Activated T-helper 1 cell treated with anti-CD3 and anti-CD28 coated beads, Interleukin-12 subunit alpha, Interleukin-12 subunit beta, Interleukin-2, Interleukin-4 antibody, amounts not matched to agents 30 ng/mL and 10 ng/mL and 1 ng/mL, durations not matched to agents 14 hours and 24 hours and 36 hours (primary cell): ENCODE measurements at regions not wholly inside any gene's neighbourhood (a gene's known extent, or its start where the extent isn't known, plus 50 kb on each side); places are given as distances from the start of the nearest gene placed in this dataset.
"Not testable (repeated sequence)": the region's sequence is repeated elsewhere in the genome, so short reads cannot be mapped to it uniquely, and the experiment has no call there.

Experiments
- DNase-seq: peaks from one replicate; pipeline ENCODE4 v3.0.0; 2021; ENCODE audit warnings: low spot score
- H3K27ac Mint-ChIP-seq: one replicate; pipeline ENCODE4 v1.8.0; 2021; ENCODE audit warnings: mild to moderate bottlenecking, mixed read lengths
- H3K27me3 Mint-ChIP-seq: one replicate; pipeline ENCODE4 v1.8.0; 2022; ENCODE audit warnings: mild to moderate bottlenecking, moderate library complexity, mixed read lengths; ENCODE audit not compliant: insufficient read depth
- H3K36me3 Mint-ChIP-seq: one replicate; pipeline ENCODE4 v1.8.0; 2021; ENCODE audit warnings: low read depth, mixed read lengths
- H3K4me1 Mint-ChIP-seq: one replicate; pipeline ENCODE4 v1.8.0; 2021; ENCODE audit warnings: low read depth, mixed read lengths
- H3K4me3 Mint-ChIP-seq: one replicate; pipeline ENCODE4 v1.8.0; 2021; ENCODE audit warnings: mild to moderate bottlenecking, moderate library complexity, mixed read lengths
- H3K9me3 Mint-ChIP-seq: one replicate; pipeline ENCODE4 v1.8.0; 2021; ENCODE audit warnings: mixed read lengths
- intact Hi-C: fragments of 100-400 bp; cut with micrococcal nuclease; formaldehyde crosslinking; loops from one replicate; pipeline ENCODE4 v1.15.1; 2024

GRCh38 chr9:25537808-25538207, 140.4 kb downstream of the TUSC1 start:
- Mint-ChIP-seq H3K4me1 (no peaks in the 10 kb centered on the region), H3K9me3 (peaks cover 3% of the 10 kb centered on the region), H3K4me3 (no peak overlapping the region), H3K36me3 (no peaks in the 10 kb centered on the region), H3K27me3 (no peaks in the 10 kb centered on the region), H3K27ac (no peak overlapping the region)
- intact Hi-C loops: no loop called here
- no peak for DNase-seq

GRCh38 chr9:25519286-25519685, 159.0 kb downstream of the TUSC1 start:
- no peak for DNase-seq
- no peak overlapping the region for H3K4me3 Mint-ChIP-seq
- H3K9me3 Mint-ChIP-seq: peaks cover 18% of the 10 kb centered on the region
- no peak overlapping the region for H3K27ac Mint-ChIP-seq
- intact Hi-C loops: no loop called here
- no peaks in the 10 kb centered on the region for H3K27me3 Mint-ChIP-seq
- H3K36me3 Mint-ChIP-seq: no peaks in the 10 kb centered on the region
- no peaks in the 10 kb centered on the region for H3K4me1 Mint-ChIP-seq

DNA sequence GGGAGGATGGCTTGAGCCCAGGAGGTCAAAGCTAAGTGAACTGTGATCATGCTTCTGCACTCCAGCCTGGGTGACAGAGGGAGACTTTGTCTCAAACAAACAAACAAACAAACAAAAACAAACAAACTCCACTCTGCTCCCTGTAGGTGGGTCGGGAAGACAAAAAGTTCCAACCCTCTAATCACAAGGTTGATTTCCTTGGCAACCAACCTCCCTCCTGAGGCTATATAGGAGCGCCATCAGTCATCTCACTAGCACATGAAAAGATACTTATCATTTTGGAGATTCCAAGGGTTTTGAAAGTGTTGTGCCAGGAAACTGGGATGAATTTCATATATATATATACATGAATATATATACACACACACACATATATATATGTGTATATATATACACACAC, 160.5 kb downstream of the TUSC1 start:
- no peaks in the 10 kb centered on the region for H3K36me3 Mint-ChIP-seq
- H3K9me3 Mint-ChIP-seq: peaks cover 17% of the 10 kb centered on the region
- no peak overlapping the region for H3K4me3 Mint-ChIP-seq
- H3K4me1 Mint-ChIP-seq: no peaks in the 10 kb centered on the region
- H3K27me3 Mint-ChIP-seq: no peaks in the 10 kb centered on the region
- no peak overlapping the region for H3K27ac Mint-ChIP-seq
- intact Hi-C loops: no loop called here
- DNase-seq: no peak

DNA sequence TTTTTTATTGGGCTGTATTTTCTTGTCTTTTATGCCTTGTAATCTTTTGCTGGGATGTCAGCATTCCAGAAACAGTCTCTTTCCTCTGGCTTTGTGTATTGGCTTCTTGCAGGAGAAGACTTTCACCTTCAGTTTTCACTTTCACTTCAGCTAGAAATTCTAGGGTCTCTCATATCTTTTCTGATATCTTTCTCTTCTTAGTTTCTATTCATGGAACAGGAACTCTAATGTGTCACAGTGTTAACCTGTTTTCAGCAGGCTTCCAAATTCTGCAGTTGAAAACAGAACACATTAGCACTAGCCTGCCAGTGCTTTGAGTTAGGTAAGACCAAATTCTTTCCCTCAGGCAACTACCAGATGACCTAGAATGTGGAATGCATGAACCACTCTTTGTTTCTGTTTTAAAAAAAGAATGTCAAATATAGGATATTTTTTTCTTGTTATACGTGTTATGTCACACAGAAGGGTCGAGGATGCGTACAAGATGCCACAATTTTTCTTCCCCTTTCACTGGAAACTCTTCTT, 164.7 kb downstream of the TUSC1 start:
- peaks cover 15% of the 10 kb centered on the region for H3K9me3 Mint-ChIP-seq
- intact Hi-C loops: no loop called here
- no peaks in the 10 kb centered on the region for H3K4me1 Mint-ChIP-seq

DNA sequence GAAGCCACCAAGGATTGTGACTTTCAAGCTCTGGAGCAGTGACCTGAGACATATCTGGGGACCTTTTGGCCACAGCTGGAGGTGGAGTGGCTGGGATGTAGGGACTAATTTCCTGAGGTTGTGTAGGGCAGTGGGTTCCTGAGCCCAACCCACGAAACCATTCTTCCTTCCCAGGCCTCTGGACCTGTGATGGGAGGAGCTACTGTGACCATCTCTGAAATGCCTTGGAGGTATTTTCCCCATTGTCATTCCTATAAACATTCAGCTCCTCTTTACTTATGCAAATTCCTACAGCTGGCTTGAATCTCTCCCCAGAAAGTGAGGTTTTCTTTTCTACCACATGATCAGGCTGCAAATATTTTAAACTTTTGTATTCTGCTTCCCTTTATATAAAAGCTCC, 172.6 kb downstream of the TUSC1 start:
- H3K36me3 Mint-ChIP-seq: no peaks in the 10 kb centered on the region

More for the DNA sequence above, 164.7 kb downstream of the TUSC1 start:
- DNase-seq: no peak
- Mint-ChIP-seq H3K27me3 (no peaks in the 10 kb centered on the region), H3K4me3 (no peak overlapping the region), H3K36me3 (no peaks in the 10 kb centered on the region), H3K27ac (no peak overlapping the region)

DNA sequence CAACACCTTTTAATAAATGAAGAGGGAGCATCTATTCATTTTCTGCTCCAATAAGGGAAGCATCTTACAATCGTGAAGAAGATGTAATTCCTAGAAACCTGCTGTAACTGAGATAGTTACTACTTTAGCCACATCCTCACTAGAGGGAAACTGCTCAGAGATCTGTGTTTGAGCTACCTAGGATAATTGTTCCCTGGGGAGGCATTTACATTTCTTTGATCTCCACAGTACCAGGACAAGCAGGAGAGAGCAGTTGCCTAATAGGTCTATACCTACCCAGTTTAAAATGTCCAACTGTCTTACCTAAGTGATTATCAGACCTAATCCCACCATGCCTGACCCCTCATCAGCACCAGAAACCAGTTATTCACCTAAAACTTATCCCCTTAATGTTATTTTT, 196.9 kb downstream of the TUSC1 start:
- DNase-seq: no peak
- Mint-ChIP-seq H3K27me3 (no peaks in the 10 kb centered on the region), H3K4me3 (no peak overlapping the region), H3K36me3 (no peaks in the 10 kb centered on the region), H3K4me1 (no peaks in the 10 kb centered on the region), H3K27ac (no peak overlapping the region), H3K9me3 (peaks cover 14% of the 10 kb centered on the region)
- intact Hi-C loops: no loop called here

More for the DNA sequence above, 172.6 kb downstream of the TUSC1 start:
- no peak overlapping the region for H3K4me3 Mint-ChIP-seq
- intact Hi-C loops: no loop called here
- peaks cover 28% of the 10 kb centered on the region for H3K9me3 Mint-ChIP-seq
- DNase-seq: no peak
- no peaks in the 10 kb centered on the region for H3K27me3 Mint-ChIP-seq
- H3K27ac Mint-ChIP-seq: no peak overlapping the region
- H3K4me1 Mint-ChIP-seq: no peaks in the 10 kb centered on the region

DNA sequence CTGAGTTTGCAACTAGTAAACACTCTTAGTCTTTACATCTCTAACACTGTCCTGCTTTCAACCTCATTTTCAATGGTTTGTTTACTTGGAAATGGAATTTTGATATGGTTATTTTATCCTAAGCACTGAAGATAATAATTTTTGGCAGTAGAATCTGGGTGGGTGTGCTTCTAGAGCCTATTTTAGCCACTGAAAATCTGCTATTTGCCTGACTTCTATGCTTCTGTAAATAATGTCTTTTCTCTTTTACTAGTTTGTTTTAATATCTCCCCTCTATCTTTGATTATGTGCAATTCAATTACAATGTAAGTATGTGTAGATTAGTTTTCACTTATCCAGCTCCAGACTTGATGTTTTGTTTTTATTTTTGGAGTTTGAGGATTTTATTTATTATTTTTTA, 197.5 kb downstream of the TUSC1 start:
- Mint-ChIP-seq H3K9me3 (peaks cover 9% of the 10 kb centered on the region), H3K4me3 (no peak overlapping the region), H3K27ac (no peak overlapping the region), H3K27me3 (no peaks in the 10 kb centered on the region), H3K36me3 (no peaks in the 10 kb centered on the region), H3K4me1 (no peaks in the 10 kb centered on the region)
- no peak for DNase-seq
- intact Hi-C loops: no loop called here

DNA sequence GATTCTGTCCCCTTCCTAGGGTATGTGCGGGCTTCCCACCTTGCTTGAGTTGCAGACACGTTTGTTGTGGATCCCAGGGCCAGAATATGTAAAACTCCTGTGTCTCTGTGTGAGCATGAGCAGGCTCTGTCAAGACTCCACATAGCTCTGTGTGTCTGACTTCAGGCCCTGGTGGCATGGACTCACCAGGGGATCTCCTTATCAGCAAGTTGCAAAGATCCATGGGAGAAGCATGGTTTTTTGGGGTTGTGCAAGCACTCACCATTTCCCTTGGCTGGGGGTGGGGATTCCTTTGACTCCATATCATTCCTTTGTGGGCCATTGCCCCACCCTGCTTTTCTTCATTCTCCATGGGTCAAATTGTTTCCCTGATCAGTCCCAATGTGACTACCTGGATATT, 205.6 kb downstream of the TUSC1 start:
- no peak overlapping the region for H3K27ac Mint-ChIP-seq
- no peaks in the 10 kb centered on the region for H3K4me1 Mint-ChIP-seq
- intact Hi-C loops: no loop called here
- H3K36me3 Mint-ChIP-seq: no peaks in the 10 kb centered on the region
- no peak overlapping the region for H3K4me3 Mint-ChIP-seq
- H3K27me3 Mint-ChIP-seq: no peaks in the 10 kb centered on the region
- no peak for DNase-seq
- H3K9me3 Mint-ChIP-seq: peaks cover 54% of the 10 kb centered on the region

DNA sequence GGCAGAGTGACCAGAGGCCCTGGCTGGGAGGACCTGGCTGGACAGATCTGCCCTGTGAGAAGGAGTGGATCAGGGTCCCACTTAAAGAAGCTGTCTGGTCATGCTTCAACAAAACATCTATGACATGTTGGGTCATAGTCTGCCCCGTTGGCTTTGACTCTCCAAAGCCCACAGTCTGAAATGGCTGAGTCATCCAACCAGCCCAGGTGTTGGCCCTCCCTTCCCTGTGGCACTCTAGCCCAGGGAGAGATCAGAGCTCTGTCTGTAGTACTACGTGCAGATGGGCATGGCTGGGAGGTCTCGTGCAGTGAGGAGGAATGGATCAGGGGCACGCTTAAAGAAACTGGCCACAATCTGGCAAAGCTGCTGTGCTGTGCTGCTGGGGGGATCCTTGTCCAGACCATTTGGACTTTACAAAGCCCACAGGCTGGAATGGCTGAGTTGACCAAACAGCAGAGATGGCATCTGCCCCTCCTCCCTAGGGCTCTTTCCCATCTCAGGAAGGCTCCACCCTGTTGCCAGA, 206.1 kb downstream of the TUSC1 start:
- no peaks in the 10 kb centered on the region for H3K36me3 Mint-ChIP-seq
- no peak overlapping the region for H3K27ac Mint-ChIP-seq
- no peak overlapping the region for H3K4me3 Mint-ChIP-seq
- H3K27me3 Mint-ChIP-seq: no peaks in the 10 kb centered on the region
- peaks cover 51% of the 10 kb centered on the region for H3K9me3 Mint-ChIP-seq
- no peaks in the 10 kb centered on the region for H3K4me1 Mint-ChIP-seq
- DNase-seq: no peak
- intact Hi-C loops: no loop called here

GRCh38 chr9:25461416-25461815, 216.8 kb downstream of the TUSC1 start:
- H3K27me3 Mint-ChIP-seq: no peaks in the 10 kb centered on the region
- H3K9me3 Mint-ChIP-seq: peaks cover 17% of the 10 kb centered on the region
- H3K36me3 Mint-ChIP-seq: no peaks in the 10 kb centered on the region
- H3K27ac Mint-ChIP-seq: no peak overlapping the region
- H3K4me3 Mint-ChIP-seq: no peak overlapping the region
- no peak for DNase-seq
- intact Hi-C loops: no loop called here
- H3K4me1 Mint-ChIP-seq: no peaks in the 10 kb centered on the region

DNA sequence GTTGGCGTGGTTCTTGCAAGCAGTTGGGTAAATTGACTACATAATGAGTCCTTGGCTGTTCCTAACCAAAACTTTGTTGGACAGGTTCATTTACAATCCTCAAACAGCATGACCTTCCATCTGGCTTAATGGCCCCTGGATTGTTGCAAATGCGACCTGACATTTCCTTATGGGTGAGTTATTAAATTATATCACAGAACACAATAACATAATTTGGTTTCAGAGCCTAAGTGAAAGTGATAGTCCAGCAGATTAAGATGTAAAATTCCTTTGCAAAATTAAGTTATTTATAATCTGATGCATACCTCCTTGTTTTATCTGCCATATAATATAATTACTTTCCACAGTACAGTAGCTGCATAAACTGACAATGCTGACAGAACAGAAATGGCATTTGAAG, 224.4 kb downstream of the TUSC1 start:
- Mint-ChIP-seq H3K27me3 (no peaks in the 10 kb centered on the region), H3K4me1 (no peaks in the 10 kb centered on the region), H3K4me3 (no peak overlapping the region), H3K9me3 (peaks cover 8% of the 10 kb centered on the region), H3K27ac (no peak overlapping the region), H3K36me3 (no peaks in the 10 kb centered on the region)
- no peak for DNase-seq
- intact Hi-C loops: no loop called here

GRCh38 chr9:25449503-25449902, 228.7 kb downstream of the TUSC1 start:
- H3K36me3 Mint-ChIP-seq: no peaks in the 10 kb centered on the region
- no peak overlapping the region for H3K4me3 Mint-ChIP-seq
- no peak overlapping the region for H3K27ac Mint-ChIP-seq
- no peaks in the 10 kb centered on the region for H3K4me1 Mint-ChIP-seq
- H3K27me3 Mint-ChIP-seq: no peaks in the 10 kb centered on the region
- H3K9me3 Mint-ChIP-seq: no peaks in the 10 kb centered on the region
- intact Hi-C loops: no loop called here
- DNase-seq: no peak

DNA sequence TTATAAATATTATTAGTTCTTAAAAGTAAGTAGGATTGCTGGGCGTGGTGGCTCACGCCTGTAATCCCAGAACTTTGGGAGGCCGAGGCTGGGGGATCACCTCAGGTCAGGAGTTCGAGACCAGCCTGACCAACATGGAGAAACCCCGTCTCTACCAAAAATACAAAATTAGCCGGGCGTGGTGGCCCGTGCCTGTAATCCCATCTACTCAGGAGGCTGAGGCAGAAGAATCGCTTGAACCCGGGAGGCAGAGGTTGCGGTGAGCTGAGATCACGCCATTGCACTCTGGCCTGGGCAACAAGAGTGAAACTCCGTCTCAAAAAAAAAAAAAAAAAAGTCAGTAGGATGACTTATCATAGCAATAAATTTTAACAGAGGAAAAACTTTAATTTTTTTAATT, 232.5 kb downstream of the TUSC1 start:
- DNase-seq, intact Hi-C loops, H3K36me3 Mint-ChIP-seq, H3K27me3 Mint-ChIP-seq, H3K27ac Mint-ChIP-seq, H3K9me3 Mint-ChIP-seq, H3K4me3 Mint-ChIP-seq, H3K4me1 Mint-ChIP-seq: not testable (repeated sequence)

GRCh38 chr9:25442526-25442925, 235.7 kb downstream of the TUSC1 start:
- intact Hi-C loops: no loop called here
- Mint-ChIP-seq H3K9me3 (peaks cover 12% of the 10 kb centered on the region), H3K36me3 (no peaks in the 10 kb centered on the region), H3K4me1 (no peaks in the 10 kb centered on the region), H3K4me3 (no peak overlapping the region), H3K27ac (no peak overlapping the region), H3K27me3 (no peaks in the 10 kb centered on the region)
- DNase-seq: no peak
